Lower leg skin (tissue), 4 donors: ENCODE measurements at regions not wholly inside any gene's neighbourhood (a gene's known extent, or its start where the extent isn't known, plus 50 kb on each side); places are given as distances from the start of the nearest gene placed in this dataset.
"Not testable (repeated sequence)": the region's sequence is repeated elsewhere in the genome, so short reads cannot be mapped to it uniquely, and the experiment has no call there.

Source experiments
- DNase-seq, 2 donors: peaks; one replicate each; pipeline ENCODE4 v3.0.0-alpha.2; 2019; ENCODE audit warnings: low spot score in 2 of 2
- H3K4me3 ChIP-seq: fragments of 200-600 bp; sonication (generic); 2 replicates; pipeline ENCODE4 v1.5.1; 2017; ENCODE audit warnings: mild to moderate bottlenecking, low read depth; ENCODE audit not compliant: poor library complexity, severe bottlenecking
- POLR2A ChIP-seq, 2 donors: fragments of 450-650 bp; IDR thresholded peaks; one replicate each; pipeline ENCODE4 v1.6.1; 2016 to 2017; ENCODE audit warnings: antibody characterized with exemption in 2 of 2, mild to moderate bottlenecking in 1 of 2, moderate library complexity in 1 of 2
- WGBS, 2 donors: methylation state at CpG; one replicate each; pipeline ENCODE4 v1.1.5; 2018; 5-methylcytosine and 5-hydroxymethylcytosine counted together
- intact Hi-C: fragments of 100-400 bp; cut with DNase I; formaldehyde crosslinking; loops from one replicate; pipeline ENCODE4 v1.15.0; 2023; ENCODE audit warnings: low total_unique reads
- TF ChIP-seq, protein P1 (sequence below), 3 donors: fragments of 450-650 bp; IDR thresholded peaks; one replicate each; pipeline ENCODE4 v1.5.1; 2016; ENCODE audit warnings: antibody characterized with exemption in 3 of 3, mild to moderate bottlenecking in 3 of 3, moderate library complexity in 2 of 3

DNA sequence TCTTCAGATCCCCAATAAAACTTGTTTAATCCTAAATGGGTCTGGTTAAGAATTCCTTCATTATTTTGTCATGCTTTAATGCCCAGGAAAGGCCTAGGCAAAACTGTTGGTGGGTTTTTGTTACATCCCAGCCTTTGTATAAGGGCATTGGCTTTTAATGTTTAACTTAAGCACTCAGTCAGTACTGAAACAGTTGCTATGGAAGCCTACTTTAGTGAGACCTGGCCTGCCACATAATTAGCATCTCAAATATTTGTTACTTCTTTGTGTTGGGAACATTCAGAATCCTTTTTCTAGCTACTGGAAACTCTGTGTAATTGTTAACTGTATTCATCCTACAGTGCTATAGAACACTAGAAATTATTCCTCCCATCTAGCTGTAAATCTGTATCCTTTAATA is 369.6 kb upstream of the ATP10A start:
- DNase-seq = no peak
- intact Hi-C loops = no loop called here
- TF ChIP-seq, protein P1, sequence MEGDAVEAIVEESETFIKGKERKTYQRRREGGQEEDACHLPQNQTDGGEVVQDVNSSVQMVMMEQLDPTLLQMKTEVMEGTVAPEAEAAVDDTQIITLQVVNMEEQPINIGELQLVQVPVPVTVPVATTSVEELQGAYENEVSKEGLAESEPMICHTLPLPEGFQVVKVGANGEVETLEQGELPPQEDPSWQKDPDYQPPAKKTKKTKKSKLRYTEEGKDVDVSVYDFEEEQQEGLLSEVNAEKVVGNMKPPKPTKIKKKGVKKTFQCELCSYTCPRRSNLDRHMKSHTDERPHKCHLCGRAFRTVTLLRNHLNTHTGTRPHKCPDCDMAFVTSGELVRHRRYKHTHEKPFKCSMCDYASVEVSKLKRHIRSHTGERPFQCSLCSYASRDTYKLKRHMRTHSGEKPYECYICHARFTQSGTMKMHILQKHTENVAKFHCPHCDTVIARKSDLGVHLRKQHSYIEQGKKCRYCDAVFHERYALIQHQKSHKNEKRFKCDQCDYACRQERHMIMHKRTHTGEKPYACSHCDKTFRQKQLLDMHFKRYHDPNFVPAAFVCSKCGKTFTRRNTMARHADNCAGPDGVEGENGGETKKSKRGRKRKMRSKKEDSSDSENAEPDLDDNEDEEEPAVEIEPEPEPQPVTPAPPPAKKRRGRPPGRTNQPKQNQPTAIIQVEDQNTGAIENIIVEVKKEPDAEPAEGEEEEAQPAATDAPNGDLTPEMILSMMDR (IDR thresholded peaks at IDR 0.05) = no peak
- no peak for TF ChIP-seq POLR2A (IDR thresholded peaks at IDR 0.05)
- H3K4me3 ChIP-seq = no peak overlapping the region

DNA sequence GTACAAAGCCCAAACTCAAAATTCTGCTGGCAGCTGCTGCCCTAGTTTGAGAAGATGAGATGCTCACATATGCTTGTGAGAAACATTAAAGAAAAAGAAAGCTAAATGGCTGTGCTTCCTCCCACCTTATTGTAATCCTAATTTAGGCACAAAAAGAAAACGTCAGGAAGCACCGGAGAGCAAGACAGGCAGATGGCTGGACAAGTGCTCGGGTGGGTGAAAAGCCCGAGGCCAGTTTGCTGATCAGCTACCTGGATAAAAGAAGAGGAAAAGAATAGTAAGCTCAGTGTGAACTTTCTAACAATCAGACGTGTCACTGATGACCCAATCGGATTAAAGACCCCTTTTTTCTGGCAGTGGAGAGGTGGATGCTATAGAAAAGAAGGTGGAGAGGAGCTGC is 368.0 kb upstream of the ATP10A start:
- WGBS, 2 donors = 44 to 68% methylated on average over 6 of the region's 6 CpGs
- no peak overlapping the region for H3K4me3 ChIP-seq
- intact Hi-C loops = no loop called here
- DNase-seq = peak in 1 of 2 donors; percentile 17
- TF ChIP-seq, protein P1 (IDR thresholded peaks at IDR 0.05) = no peak
- no peak for TF ChIP-seq POLR2A (IDR thresholded peaks at IDR 0.05)

DNA sequence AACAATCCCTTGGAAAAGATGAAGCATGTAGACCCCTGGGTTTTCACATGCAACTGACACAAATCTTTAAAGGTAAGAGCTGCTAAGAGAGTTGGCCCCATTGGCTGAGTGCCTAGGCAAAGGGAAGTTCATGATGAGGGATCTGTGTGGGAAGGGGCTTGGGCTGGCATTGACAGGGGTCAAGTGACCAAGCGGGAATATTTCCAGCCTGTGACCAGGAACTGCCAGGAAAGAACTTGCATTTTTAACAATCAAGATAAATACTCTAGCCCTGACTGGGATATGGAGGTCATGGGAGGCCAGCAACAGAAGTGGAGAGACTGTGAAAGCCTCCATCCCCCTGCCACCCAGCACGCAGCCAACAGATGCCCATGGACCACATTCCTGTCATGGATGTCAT is 361.1 kb upstream of the ATP10A start:
- peak in 1 of 2 donors; percentile 9 for DNase-seq
- intact Hi-C loops = no loop called here
- TF ChIP-seq, protein P1 (IDR thresholded peaks at IDR 0.05) = no peak
- TF ChIP-seq POLR2A (IDR thresholded peaks at IDR 0.05) = no peak
- no peak overlapping the region for H3K4me3 ChIP-seq
- 83 to 89% methylated on average over 2 of the region's 2 CpGs for WGBS, 2 donors

DNA sequence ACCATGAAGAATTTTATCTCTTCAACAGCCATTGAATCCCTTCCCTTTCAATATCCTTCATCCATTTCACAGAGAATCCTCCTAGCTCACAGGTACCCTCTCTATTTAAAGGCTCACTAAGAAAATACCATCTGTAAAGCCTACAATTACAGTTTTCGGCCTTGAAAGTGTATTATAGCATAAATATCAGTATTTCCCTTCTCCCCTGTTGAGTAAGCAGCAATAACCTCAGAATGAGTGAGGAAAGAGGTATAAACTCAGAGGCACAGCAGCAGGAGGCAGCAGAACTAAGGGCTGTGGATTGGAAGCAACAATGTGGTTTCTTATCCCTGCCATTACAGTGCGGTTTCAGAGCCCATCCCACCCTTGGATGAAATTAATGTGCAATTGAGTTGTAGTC is 360.6 kb upstream of the ATP10A start:
- peak in 1 of 2 donors; percentile 23 for DNase-seq
- no peak overlapping the region for H3K4me3 ChIP-seq
- 77 to 88% methylated on average over 2 of the region's 2 CpGs for WGBS, 2 donors
- TF ChIP-seq, protein P1 (IDR thresholded peaks at IDR 0.05) = no peak
- TF ChIP-seq POLR2A (IDR thresholded peaks at IDR 0.05) = no peak
- intact Hi-C loops = no loop called here

DNA sequence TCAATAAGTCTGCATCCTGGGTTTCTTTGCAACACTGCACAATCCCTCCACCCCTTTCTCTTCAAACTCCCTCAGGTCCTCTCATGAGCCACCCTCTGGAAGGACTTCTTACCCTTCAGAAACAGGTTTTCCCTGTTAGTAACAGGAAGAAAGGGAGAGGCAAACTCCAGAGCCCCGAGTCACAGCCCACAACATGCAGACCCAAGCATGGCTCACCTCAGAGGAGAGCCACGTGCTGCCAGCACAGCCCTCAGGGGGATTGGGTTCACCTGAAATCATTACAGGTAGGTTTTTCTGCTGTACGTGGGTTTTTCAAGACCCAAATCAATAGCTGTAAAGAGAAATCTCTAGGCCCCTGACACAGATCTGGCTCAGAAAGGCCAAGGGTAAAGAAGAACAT is 359.7 kb upstream of the ATP10A start:
- TF ChIP-seq, protein P1 (IDR thresholded peaks at IDR 0.05) = no peak
- TF ChIP-seq POLR2A (IDR thresholded peaks at IDR 0.05) = no peak
- H3K4me3 ChIP-seq = no peak overlapping the region
- intact Hi-C loops = no loop called here
- WGBS, 2 donors = 39 to 52% methylated on average over 3 of the region's 3 CpGs
- peak in 1 of 2 donors; percentile 52 for DNase-seq

DNA sequence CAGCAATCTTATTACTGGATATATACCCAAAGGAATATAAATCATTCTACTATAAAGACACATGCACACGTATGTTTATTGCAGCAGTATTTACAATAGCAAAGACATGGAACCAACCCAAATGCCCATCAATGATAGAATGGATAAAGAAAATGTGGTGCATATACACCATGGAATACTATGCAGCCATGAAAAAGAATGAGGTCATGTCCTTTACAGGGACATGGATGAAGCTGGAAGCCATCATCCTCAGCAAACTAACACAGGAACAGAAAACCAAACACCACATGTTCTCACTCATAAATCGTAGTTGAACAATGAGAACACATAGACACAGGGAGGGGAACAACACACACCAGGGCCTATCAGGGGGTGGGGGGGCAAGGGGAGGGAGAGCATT is 353.9 kb upstream of the ATP10A start:
- intact Hi-C loops, DNase-seq, H3K4me3 ChIP-seq: not testable (repeated sequence)
- WGBS, 2 donors = 88 to 93% methylated on average over 2 of the region's 2 CpGs
